Activated naive CD4-positive, alpha-beta T cell treated with anti-CD3 and anti-CD28 coated beads, Interleukin-2, amount 50 U/mL, for 16 hours (primary cell): ENCODE measurements at regions not wholly inside any gene's neighbourhood (a gene's known extent, or its start where the extent isn't known, plus 50 kb on each side); places are given as distances from the start of the nearest gene placed in this dataset.

ENCODE experiments used
- DNase-seq: peaks from one replicate; pipeline ENCODE4 v3.0.0-alpha.2; 2020

DNA sequence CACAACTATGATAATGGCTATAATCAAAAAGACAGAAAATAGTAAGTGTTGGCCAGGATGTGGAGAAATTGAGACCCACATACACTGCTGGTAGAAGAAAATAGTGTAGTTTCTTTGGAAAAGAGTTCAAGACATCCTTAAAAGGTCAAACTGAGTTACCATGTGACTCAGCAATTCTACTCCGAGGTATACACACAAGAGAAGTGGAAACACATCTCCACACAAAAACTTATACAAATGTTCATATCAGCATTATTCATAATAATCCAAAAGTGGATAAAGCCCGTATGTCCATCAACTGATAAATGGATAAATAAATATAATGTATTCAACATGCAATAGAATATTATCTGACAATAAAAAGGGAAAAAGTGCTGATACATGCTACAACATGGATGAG is 532.2 kb downstream of the NR2F1-AS1 start:
- no peak for DNase-seq

DNA sequence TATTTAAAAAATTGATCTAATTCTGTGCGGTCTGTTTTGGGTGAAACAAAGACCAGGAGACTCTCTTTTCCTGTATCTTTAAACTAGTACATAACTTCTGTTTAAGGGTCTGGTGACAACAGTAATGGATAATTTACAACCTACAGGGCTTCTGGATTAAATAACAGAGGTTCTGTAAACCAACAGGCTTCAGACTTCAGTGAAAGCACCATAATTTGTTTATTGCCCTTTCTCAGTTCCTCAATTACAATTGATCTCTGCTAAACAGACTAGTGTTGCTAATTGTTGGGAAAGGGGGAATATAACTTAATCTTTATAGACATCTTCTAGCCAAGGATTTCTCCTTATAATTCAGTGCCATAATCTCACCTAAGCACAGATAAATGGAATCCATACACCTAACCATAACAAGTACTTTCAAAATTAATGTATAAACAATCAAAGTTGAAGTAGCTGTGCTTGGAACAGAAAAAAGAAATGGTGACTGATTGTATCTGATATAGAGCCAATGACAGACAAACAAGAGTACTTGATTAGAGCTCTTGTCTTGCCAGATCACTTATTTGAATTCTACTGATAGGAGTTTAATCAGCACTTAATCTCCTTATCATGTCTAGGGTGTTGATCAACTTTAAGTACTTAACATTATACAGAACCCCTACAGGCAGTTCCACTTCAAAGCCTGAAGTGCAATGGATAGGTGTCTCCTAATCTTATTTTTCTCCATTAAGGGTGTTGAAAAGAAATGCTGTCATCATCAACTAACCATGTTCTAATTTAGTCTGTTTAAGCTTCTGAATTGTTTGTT is 536.0 kb downstream of the NR2F1-AS1 start:
- DNase-seq = no peak

DNA sequence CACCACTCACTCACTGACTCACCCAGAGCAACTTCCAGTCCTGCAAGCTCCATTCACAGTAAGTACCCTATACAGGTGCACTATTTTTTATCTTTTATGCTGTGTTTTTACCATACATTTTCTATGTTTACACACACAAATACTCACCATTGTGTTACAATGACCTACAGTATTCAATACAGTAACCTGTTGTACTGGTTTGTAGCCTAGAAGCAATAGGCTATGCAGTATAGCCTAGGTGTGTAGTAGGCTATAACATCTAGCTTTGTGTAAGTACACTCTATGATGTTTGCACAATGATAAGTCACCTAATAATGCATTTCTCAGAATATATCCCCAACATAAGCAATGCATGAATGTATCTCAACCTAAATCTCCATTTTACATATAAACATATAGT is 541.1 kb downstream of the NR2F1-AS1 start:
- no peak for DNase-seq

DNA sequence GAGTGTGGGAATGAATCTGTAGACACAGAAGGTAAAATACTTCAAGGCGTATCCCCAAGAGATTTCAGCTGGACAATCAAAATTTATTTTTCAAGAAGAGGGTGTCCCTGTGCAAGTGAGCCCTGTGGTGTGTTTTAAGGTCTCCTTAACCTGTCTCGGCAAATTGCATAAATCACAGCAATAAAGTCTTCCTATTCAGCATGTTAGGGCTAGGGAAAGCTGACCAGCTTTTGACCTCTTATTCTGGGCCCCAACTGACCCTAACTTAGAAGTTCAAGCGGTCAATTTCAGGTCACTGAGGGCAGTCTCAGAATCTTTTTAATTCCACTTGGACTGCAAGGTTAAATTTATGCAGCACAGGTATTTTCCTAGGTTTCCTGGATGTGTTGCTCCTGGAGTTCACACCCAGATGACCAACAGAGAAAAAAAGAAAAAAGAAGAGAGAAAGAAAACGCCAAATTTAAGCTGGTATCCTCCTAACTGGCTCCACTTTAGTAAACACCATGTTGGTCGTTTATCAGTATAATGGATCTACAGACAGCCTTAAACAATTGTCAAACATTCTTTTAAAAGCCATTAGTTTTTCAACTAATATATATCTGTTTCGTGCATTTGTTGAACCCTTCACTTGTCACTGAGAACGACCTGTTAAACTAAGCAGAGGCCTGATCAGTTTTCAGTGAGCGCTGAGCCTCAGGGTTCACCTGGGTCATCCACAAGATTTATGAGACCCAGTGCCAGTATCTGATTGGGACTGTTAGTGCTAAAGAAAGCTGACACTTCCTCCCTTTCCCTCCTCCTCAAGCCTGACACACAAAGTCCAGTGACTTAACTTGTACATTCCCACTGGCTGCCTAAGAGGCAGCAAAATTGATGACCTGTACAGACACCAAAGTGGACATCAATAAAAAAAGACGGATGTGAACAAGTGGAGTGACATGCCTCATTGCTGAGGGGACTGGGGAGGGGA is 546.1 kb downstream of the NR2F1-AS1 start:
- DNase-seq = no peak

DNA sequence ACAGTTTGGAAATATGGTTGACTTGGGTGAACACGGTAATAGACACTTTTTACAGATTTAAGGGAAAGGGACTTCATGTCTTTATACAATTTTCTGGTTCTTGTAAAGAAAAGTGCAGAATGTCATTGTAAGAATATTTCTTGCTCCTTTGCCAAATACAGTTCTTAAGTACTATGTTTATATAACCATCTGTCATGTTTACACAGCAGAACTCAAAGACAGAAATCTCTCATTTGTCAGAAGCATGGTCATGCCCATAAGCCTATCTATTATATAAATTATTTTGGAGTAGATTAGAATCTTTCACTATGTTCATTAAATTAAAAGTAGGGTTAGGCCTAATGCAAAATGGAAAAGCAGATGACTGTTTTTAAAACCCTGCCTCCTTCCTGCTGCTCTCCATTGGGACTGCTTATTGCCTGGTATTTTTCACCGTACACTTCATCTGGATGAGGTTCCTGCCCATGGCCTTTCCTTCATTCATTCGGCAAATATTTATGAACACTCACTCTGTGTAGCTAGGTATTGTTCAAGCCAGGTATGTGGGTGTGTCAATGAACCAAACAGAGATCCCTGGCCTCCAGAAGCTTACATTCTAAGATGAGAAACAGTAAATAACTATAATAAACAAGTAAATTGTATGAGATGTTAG is 558.1 kb downstream of the NR2F1-AS1 start:
- DNase-seq = no peak

DNA sequence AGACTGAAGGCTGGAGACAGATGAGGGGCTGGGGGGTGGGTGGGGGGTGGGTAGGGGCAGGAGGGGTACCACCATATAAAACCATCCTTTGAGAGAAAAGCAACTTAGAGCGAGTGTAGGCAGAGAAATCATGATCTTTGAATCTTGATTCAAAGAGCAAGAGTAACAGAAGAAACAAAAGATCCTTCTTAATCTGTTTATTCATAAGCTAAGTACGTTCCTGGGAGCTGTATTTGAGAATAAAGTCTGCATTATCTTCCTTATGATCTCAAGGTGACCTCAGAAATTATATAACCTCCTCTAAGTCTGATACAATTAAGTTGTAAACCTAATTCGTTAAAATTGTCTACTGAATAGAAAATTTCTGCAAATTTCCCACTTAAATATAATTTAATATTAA is 558.8 kb downstream of the NR2F1-AS1 start:
- DNase-seq = no peak

DNA sequence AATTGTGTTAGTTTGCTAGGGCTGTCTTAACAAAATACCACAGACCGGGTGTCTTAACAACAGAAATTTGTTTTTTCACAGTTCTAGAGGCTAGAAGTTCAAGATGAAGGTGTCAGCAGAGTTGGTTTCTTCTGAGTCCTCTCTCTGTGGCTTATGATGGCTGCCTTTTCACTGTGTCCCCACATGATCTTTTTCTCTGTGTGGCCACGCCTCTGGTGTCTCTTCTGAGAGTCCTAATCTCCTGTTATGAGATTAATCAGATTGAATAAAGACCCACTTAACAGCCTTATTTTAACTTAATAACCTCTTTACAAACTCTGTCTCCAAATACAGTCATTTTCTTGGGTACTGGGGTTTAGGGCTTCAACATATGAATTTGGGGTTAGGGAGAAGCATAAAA is 561.1 kb downstream of the NR2F1-AS1 start:
- DNase-seq = no peak

DNA sequence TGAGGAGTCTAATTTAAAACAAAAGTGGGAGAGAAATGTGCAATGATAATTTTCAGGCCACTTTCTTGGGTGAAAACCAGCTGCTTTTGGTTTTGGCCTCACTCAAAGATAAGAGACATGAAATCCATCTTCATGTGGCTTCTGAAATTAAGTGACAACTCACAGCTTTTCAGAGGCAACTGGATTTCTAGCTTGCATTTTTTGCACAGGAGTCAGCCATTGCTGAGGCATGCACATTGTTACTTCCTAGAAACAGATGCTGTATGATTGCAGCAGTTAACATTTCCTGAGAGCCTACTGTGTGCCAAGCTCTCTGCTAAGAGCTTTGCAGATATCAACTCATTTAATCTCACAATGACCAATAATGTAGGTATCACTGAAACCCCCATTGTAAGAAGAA is 562.6 kb downstream of the NR2F1-AS1 start:
- no peak for DNase-seq

DNA sequence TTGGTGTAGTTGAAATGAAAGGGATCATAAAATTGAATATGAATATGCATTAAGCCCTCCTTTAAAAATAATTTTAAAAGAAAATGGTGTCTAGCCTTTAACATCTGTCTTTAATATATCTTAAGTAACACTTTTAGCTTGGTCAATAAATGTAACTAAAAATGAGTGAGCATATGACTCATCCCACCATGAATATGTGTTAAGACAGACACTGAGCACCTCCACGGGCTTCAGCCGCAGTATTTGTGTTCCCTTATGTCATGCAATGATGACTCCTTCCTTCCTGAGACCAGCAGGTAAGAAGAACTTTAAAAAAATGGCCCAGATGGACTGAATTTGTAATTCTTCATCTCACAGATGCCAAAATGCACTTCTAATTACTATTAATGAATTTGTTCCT is 563.2 kb downstream of the NR2F1-AS1 start:
- DNase-seq = no peak

DNA sequence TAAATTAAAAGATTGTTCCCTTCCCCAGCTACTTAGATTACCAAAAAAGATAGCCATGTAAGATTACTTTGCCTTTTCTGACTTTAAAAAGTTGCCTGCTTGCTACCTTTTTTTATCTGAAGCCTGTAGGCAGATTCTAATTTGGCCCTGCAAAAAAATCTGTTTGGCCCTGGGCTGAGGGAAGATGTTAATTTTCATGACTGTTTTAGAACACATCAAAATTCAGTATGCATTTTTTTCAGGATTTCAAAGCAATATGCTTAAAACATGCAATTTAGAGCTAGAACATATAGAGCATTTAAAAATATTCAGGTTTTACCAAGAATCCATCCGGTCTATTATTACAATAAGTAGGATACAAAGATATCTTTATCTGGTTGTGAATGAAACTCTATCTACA is 563.6 kb downstream of the NR2F1-AS1 start:
- DNase-seq = no peak

DNA sequence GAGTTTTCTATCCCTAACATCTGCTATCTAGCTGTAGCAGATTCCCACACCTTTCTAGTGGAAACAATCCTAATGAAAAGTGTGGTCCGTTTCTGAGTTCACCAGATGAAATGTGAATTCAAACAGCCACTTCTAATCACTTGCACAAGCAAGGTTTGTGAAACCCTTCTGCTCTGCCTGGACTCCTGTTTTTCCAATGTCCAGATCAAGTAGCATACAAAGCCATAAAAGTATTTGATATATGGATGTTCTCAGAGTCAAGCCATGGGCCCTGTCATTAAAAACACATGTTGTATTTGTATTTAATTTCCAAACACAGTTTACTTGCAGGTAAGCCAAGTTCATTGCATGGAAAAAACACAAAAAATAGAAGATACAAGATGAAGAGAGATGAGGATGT is 570.4 kb downstream of the NR2F1-AS1 start:
- DNase-seq = no peak

DNA sequence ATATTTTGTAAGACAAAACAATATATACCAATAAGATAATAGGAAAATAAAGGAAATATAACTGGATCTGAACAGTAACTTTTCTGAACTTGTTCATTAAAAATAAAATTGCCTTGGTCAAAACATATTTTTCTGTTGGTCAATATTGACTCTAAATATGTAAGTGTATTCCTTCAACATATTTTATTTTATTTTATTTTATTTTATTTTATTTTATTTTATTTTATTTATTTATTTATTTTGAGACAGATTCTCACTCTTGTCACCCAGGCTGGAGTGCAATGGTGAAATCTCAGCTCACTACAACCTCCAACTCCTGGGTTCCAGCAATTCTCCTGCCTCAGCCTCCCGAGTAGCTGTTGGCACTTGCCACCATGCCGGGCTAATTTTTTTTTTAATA is 571.0 kb downstream of the NR2F1-AS1 start:
- DNase-seq = no peak

DNA sequence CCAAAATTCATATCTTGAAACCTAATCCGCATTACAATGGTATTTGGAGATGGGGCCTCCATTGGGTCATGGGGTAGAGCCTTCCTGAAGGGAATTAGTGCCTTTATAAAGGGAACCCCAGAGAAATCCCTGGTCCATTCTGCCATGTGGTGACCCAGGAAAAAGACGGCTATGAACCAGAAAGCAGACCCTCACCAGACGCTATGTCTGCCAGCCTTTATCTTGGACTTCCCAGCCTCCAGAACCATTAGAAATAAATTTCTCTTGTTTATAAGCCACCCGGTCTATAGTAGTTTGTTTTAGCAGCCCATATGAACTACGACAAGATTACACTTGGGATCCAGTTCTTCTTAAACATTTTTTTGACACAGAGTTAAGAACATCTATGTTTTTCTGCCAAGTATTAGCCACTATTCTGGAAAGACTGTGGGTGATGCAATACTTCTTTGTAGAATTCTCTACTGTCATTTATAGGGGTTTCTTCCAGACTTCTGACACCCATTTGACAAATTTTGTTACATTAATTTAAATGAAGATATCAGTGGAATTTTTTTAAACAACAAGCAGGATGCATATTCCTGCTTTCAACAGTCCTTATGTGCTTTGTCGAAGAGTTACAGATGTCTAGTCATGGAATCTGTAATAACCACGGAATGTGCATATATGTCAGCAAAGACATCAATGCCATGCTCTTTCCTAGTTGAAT is 572.4 kb downstream of the NR2F1-AS1 start:
- DNase-seq = no peak

DNA sequence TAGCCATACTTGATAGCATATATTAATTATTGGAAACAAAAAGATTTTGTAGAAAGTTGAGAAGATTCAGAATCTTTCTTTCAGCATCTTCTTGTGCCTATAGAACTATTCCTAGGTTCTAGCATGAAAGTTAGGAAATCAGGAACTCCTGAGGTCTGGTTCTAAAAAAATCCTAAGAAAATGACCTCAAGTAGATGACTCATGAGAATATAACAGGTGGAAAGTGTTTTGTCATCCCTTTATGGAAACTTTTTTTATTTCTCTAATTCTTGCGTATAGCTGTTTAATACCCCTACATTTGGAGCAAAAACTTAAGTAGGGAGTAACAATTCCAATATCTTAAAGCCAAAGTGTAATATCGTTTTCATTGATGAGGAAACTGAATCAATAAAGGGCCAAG is 574.1 kb downstream of the NR2F1-AS1 start:
- no peak for DNase-seq

DNA sequence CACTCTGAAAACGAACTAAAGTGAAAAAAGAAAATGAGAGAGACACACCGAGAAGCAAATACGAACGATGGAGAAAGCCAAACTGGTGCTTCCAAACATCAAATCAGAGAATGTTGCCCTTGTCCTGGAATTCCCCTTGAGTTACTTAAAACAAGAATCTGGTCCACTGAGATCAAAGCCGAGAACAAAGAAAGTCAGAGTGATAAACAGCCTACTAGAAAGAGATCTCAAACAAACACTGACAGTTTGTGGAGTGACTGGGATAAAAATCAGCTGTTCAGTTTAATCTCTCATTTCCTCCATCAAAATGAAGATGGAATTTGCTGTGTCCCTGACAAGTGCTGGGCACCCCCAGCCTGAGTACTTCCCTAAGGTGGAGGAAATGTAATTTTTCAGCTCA is 582.6 kb downstream of the NR2F1-AS1 start:
- DNase-seq = no peak

DNA sequence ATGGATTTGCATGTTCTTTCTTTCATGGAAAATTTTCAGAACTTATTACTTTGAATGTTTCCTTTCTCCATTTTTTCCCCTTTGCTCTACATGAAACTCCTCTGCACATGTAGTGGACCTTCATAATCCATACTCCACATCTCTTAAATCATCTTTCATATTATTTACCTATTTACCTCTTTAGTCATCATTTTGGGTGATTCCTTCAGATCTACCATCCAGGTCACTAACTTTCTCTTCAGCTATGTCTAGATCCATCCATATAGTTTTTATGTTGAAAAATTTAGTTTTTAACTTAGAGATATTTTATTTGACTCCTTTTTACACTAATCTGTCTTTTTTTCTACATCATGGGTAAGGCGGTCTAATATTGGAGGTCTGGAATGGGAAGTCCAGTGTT is 586.6 kb downstream of the NR2F1-AS1 start:
- no peak for DNase-seq

DNA sequence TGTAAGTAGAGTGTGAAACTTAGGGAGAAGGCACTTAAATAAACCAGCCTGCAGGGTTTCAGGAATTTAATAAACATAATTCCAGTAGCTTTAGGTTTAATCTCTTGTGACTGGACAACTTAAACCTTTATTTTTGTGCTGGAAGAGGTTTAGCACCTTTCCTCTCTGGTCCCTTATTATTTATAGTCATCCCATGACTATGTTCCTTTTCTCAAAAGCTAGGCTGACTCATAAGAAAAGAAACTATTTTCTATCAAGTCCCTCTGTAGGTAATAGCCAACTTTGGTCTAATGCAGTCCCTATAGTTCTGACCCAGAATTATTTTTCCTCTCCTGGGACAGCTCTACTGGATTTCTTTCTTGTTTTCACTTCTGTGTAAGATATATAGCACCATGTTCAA is 588.9 kb downstream of the NR2F1-AS1 start:
- DNase-seq = no peak

DNA sequence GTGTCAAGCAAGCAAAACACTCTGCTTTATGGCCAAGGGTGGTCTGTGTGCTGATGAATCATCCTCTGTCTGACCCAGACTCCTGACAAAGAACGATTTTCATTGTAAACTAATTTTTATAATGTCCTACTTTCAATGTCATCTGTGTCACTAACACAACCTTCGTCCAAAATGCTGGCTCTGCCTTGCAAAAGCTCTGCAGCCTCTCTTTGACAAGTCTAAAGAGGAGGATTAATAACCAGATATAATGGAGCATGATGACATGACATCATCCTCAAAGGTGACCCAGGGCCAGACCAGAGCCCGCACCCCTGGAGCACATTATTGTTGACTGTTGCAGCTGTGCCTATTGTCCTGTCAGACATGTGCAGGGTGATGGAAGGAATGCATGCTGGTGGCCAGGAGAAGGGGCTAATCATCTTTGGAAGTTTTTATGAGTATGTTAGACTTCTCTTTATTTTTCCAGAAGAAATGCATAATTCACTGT is 589.4 kb downstream of the NR2F1-AS1 start:
- DNase-seq = no peak

DNA sequence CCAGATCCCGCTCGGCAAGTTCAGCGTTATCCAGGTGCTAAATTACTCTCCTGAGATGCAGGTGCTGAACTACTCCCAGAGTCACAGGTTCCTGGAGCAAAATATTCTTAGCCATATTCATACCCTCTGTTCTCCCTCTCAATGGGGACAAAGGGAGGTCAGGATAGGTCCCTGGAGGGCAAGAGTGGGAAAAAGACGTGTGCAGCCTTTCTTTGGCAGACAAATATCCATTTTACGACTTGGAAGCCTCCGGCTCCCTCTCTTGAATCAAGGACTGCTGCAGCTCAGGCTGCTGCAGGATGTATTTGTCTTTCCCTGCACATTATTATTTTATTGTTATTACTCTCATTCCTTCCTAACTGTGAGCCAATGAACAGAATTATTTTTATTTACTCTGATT is 590.2 kb downstream of the NR2F1-AS1 start:
- DNase-seq = no peak

DNA sequence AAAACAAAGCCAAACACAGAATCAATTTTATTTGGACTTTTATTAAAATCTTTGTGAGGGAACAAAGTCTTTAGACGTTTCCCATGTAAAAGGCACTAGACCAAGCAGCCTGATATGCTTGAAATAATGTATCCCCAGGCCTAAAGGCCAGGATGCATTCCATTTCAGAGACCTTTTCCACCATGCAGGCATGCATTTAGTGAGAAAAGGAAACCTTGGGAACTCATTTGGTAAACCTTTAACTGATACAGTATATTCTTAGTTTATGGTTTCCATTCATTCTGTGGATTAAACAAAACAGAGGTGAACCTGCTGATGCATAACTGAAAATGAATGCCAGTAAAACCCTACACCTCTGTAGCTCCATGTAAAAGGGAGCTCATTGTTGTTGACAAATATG is 600.0 kb downstream of the NR2F1-AS1 start:
- DNase-seq = no peak

DNA sequence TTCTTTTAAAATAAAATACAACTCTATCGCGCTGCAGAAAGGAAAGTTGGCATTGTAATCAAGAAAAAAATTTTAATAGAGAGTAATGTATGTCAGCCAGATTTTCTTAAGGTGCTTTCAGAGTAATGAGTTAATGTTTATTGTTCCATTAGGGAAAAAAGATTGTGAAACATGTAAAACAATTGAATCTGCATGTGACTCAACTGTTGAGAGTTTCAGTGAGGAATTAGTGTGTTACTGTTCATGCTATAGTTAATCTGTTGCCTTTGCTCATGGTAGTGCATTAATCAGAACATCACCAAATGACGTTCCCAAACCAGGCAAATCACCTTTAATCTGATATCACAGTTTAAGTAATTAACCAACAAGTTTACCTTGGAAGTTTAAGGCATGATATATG is 600.5 kb downstream of the NR2F1-AS1 start:
- DNase-seq = no peak

DNA sequence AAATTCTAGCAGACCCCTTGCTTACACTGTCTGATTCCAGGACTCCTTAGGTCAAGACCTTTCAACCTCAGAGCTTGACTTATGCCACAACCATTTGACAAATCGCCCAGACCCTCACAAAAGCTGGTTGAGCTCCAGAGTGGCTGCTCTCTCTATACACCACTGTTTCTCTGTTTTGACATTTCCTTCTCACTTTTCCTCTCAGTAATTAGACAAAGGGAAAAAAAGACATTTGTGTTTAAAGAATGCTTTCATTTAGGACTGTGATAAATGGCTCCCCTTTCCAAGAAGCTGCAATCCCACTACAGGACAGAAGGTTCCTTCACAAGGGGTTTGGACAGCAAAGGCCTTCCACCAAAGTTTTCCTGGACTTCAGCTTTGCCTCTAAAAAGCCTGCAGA is 601.3 kb downstream of the NR2F1-AS1 start:
- DNase-seq = no peak
